ENCODE measurements at regions not wholly inside any gene's neighbourhood (a gene's known extent, or its start where the extent isn't known, plus 50 kb on each side); places are given as distances from the start of the nearest gene placed in this dataset.

GRCh38 chr4:104128850-104129213 lies 365.9 kb downstream of the CXXC4 start:
- intact Hi-C loops (cut with DNase I): no loop called here
- DNase-seq (ENCODE audit: extremely low spot score in 2 of 2): no peak
- Histone ChIP-seq H3K27ac (no peak overlapping the region), H3K4me3 (no peak overlapping the region), H3K4me1 (no peaks in the 10 kb centered on the region), H3K9me3 (no peaks in the 10 kb centered on the region), H3K36me3 (no peaks in the 10 kb centered on the region), H3K27me3 (no peaks in the 10 kb centered on the region)
- no peak for TF ChIP-seq POLR2AphosphoS5 (IDR thresholded peaks at IDR 0.05; ENCODE audit: insufficient read depth in 1 of 2, low read depth in 1 of 2)

GRCh38 chr4:104128031-104128849 lies 366.5 kb downstream of the CXXC4 start:
- DNase-seq (ENCODE audit: extremely low spot score in 2 of 2): no peak
- H3K9me3 ChIP-seq: no peaks in the 10 kb centered on the region
- no peaks in the 10 kb centered on the region for H3K36me3 ChIP-seq
- no peak overlapping the region for H3K4me3 ChIP-seq
- no peak overlapping the region for H3K27ac ChIP-seq
- TF ChIP-seq CTCF (IDR thresholded peaks at IDR 0.05): no peak
- no peak for TF ChIP-seq POLR2AphosphoS5 (IDR thresholded peaks at IDR 0.05; ENCODE audit: insufficient read depth in 1 of 2, low read depth in 1 of 2)
- TF ChIP-seq POLR2A (IDR thresholded peaks at IDR 0.05): no peak
- no peaks in the 10 kb centered on the region for H3K4me1 ChIP-seq
- no peaks in the 10 kb centered on the region for H3K27me3 ChIP-seq
- intact Hi-C loops (cut with DNase I): no loop called here

GRCh38 chr4:104123021-104123420 lies 371.7 kb downstream of the CXXC4 start:
- intact Hi-C loops (cut with DNase I): no loop called here
- no peak for DNase-seq (ENCODE audit: extremely low spot score in 2 of 2)
- no peaks in the 10 kb centered on the region for H3K27me3 ChIP-seq
- H3K27ac ChIP-seq: no peak overlapping the region
- no peaks in the 10 kb centered on the region for H3K9me3 ChIP-seq
- TF ChIP-seq POLR2A (IDR thresholded peaks at IDR 0.05) (no peak), POLR2AphosphoS5 (IDR thresholded peaks at IDR 0.05; ENCODE audit: insufficient read depth in 1 of 2, low read depth in 1 of 2) (no peak), CTCF (IDR thresholded peaks at IDR 0.05) (no peak)
- no peaks in the 10 kb centered on the region for H3K4me1 ChIP-seq
- H3K36me3 ChIP-seq: no peaks in the 10 kb centered on the region
- no peak overlapping the region for H3K4me3 ChIP-seq

- no peaks in the 10 kb centered on the region for H3K9me3 ChIP-seq
- no peaks in the 10 kb centered on the region for H3K4me1 ChIP-seq
- intact Hi-C loops (cut with DNase I): no loop called here
- no peak for DNase-seq (ENCODE audit: extremely low spot score in 2 of 2)
- H3K27me3 ChIP-seq: no peaks in the 10 kb centered on the region
- no peak overlapping the region for H3K27ac ChIP-seq
- TF ChIP-seq CTCF (IDR thresholded peaks at IDR 0.05): no peak
- no peak for TF ChIP-seq POLR2A (IDR thresholded peaks at IDR 0.05)
- no peak overlapping the region for H3K4me3 ChIP-seq
- no peaks in the 10 kb centered on the region for H3K36me3 ChIP-seq
Measured at GRCh38 chr4:104117776-104118175, 376.9 kb downstream of the CXXC4 start.

GRCh38 chr4:104113850-104114249 lies 380.8 kb downstream of the CXXC4 start:
- H3K36me3 ChIP-seq: no peaks in the 10 kb centered on the region
- H3K4me1 ChIP-seq: no peaks in the 10 kb centered on the region
- H3K27ac ChIP-seq: no peak overlapping the region
- H3K9me3 ChIP-seq: no peaks in the 10 kb centered on the region
- no peak overlapping the region for H3K4me3 ChIP-seq
- intact Hi-C loops (cut with DNase I): no loop called here
- TF ChIP-seq POLR2AphosphoS5 (IDR thresholded peaks at IDR 0.05; ENCODE audit: insufficient read depth in 1 of 2, low read depth in 1 of 2): no peak
- TF ChIP-seq POLR2A (IDR thresholded peaks at IDR 0.05): no peak
- TF ChIP-seq CTCF (IDR thresholded peaks at IDR 0.05): no peak
- H3K27me3 ChIP-seq: no peaks in the 10 kb centered on the region
- no peak for DNase-seq (ENCODE audit: extremely low spot score in 2 of 2)
